Superior temporal gyrus (tissue), 1 donor: ENCODE measurements at regions not wholly inside any gene's neighbourhood (a gene's known extent, or its start where the extent isn't known, plus 50 kb on each side); places are given as distances from the start of the nearest gene placed in this dataset.

Experiments
- DNase-seq: peaks from one replicate; pipeline ENCODE4 v3.0.0-alpha.2; 2016; ENCODE audit errors: extremely low spot score

DNA sequence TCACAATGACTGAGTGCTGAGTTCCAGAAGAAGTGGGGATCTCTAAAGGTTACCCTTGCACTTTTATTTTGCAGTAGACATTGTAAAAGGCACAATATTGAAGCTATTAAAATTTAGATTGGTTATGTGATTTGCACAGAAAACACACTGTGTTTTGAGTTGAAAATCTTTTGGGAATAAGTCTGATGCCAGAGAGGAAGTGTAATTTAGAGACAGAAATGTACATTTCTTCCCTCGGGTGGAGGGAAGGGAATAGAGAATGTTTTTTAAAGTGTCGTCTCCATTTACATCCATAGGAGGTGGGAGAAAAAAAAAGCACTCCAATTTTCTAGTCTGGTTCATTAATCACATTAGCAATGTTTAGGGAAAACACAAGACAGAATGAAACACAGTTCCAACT, 465.8 kb downstream of the OLFM4 start:
- no peak for DNase-seq

DNA sequence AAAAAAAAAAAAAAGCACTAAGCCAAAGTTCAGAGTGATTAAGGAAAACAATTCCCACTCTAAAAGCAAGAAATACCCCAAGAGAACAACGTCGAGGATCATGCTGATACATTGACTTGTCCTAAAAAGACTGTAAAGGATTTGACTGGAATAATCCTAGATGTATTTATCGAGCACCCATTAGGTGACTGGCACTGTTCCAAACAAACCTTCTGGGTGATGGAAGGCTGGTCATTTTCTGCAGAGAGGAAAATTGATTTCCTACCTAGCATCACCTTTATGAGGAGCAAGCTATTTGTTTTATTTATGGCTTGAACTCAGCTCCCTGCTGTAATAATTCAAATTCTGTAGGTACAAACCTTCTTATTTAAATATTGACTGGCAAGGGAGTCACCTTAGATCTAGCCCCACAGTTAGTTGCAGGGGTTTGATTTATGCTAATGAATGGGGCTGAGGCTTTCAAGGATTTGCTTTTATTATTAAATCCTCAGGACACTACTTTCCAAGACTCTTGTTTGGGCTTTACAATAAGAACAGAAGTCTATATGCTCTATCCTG, 471.0 kb downstream of the OLFM4 start:
- no peak for DNase-seq

DNA sequence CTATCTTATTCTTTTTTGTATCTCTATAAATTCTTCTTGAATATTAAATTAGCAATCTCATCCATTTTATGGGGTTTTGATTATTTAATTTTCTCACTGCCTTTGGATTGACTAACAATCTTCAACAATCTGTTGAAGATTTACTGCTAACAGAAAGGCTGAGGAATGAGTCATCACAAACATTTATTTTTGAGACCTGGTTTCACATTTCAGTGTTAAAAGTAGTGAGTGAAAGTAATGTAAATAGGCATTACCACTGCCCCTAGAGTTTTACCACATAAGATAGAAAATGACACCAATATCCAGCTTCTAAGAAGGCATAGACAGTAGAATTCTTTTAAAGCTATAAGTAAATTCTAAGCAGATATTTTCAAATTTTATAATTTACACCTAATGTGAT, 472.8 kb downstream of the OLFM4 start:
- DNase-seq: no peak

DNA sequence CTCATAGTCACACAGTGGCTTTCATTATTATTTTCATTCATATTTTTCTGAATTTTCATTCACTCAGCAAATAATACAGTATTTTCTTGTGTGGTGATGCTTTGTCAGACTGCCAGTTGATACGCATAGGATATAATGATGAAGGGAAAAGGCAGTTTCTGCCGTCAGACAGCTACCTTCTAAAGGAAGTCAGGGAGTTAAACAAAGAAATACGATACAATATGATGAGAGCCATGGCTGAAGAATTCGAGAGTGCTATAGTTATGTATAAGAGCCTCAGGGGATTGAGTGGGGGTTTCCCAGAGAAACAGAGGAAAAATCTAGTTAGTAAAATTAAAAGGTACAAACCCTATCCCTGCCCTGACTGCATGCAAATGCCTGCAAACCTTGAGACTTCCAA, 479.1 kb downstream of the OLFM4 start:
- no peak for DNase-seq

- DNase-seq: no peak
Measured at GRCh38 chr13:53512635-53513034, 484.0 kb downstream of the OLFM4 start.

DNA sequence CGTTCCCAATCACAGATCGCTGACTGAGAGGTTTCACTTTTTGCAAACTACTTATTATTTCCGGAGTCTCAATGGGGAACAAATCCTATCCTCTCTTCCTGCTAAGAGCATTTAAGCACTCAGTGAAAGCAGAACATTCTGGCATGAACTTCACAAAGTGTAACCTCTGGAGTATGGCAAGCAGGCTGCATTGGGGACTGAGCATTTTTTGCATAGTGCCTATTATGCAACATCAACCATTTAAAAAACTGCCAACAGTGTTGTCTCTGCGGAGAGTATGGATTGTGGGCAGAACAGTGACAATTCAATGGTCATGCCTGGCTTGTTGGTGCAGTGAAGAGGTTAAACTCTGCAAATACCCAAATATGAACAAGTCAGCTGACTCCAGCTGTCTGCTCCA, 484.6 kb downstream of the OLFM4 start:
- no peak for DNase-seq

- no peak for DNase-seq
Measured at GRCh38 chr13:53520132-53520531, 491.5 kb downstream of the OLFM4 start.

- no peak for DNase-seq
Measured at GRCh38 chr13:53522034-53522433, 493.4 kb downstream of the OLFM4 start.

DNA sequence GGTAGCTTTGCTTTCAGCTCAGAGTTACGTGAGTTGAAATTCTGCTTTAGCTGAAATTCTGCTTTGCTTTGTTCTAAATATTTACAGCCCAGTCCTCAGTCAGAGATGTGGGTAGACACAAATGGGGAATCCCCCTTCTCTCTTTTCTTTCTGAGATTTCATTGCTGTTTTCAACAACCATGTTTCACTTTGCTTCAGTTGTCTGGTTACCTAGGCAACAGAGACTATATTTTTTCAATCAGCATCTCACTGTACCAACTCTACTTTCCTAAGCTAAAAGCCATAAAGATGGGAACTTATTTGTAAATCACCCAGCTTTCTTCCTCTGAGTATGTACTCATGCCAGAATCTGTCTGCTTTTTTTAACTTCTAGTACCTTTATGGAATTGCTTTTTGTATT, 509.0 kb downstream of the OLFM4 start:
- no peak for DNase-seq

DNA sequence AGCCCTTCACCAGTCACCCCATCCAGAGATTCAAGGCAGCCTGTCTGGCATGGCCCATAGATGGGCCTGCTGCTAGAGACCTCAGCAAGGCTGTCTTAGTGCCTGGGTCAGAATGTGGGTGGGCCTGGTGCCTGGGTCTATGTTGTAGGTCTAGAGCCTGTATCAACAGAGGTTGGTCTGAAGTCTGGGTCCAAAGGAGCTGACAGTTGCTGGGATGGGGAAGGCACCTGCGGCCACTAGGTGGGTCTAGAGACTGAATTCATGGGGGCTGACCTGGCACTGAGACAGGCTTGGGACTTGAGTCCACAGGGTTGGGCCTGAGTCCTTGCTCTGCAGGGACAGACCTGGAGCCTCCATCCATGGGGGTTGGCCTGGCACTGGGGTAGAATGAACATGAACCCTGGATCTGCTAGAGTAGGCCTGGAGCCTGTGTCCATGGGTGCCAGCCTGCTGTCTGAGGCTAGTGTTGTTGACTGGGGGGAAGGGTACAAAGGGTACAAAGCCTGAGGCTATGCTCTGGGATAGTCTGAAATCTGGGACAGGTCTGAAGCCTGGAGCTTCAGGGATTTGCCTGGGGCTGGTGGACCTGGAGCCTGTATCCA, 516.8 kb downstream of the OLFM4 start:
- no peak for DNase-seq

DNA sequence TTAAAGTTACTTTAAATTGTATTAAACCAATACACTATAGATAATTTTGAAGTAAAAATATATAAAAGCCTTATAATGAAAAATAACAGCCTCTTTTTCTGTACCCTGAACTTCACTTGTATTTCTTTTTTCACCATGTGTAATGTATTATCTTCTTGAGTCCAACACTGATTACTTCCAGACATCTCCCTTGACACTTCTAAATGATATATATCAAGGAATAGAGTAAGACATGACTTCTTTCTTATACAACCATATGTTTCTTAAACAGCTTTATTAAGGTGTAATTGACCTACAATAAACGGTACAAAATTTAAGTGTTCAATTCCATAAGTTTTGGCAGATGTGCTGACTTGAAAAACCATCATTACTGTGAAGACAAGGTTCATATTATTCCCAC, 531.9 kb downstream of the OLFM4 start:
- no peak for DNase-seq

DNA sequence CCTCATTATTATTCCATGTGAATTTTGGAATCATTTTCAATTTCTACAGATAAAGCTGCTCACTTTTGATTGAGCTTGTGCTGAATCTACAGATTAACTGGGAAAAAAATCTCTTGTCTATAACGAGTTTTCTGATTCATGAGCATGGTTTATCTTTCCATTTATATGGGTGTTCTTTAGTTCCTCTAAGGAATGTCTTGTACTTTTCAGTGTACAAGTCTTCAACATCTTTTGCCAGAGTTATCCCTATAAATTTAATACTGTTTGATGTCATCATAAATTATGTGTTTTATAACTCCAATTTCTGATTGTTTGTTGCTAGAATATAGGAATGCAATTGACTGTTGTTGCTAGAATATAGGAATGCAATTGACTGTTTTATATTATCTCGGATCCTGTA, 533.8 kb downstream of the OLFM4 start:
- DNase-seq: no peak

GRCh38 chr13:53568491-53568890, 539.9 kb downstream of the OLFM4 start:
- DNase-seq: no peak

- DNase-seq: peak; percentile 26
Measured at GRCh38 chr13:53569453-53569852, 540.8 kb downstream of the OLFM4 start.

DNA sequence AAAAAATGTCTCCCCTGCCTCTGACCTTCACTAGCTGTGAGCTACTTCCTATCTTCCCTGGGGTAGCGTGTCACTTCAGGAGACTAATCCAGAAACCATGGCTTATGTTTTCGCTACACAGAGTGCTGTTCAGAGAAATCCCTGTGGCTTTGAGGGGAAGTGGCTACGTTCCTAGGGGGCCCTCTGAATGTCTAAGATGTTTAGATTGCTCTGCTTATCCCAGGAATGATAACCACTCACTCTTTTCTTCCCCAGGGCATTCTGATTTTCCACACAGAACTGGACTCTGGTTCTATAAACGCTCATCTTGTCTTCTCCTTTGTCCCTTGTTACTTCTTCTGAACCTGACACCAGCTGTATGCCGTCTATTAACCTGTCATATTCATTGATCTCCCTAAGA, 572.5 kb downstream of the OLFM4 start:
- DNase-seq: no peak

DNA sequence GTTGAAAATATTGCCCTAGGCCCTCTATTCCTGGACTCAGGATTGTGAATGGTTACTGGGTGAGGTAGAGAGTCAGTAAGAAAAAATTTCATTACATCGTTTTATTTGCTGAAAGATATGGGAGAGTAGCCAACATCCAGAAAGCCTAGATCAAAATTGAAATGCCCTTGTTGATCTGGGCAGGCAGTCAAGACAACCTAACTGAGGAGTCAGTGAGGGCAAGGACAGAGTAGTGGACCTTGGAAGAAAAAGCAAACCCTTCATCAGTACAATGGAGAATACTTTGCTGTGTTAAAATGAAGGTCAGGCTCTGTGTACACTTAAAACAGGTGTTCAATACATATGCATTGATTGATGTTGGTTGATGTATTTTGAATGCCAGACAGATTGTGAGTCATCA, 576.7 kb downstream of the OLFM4 start:
- DNase-seq: no peak

- DNase-seq: no peak
Measured at GRCh38 chr13:53612200-53612599, 583.6 kb downstream of the OLFM4 start.

- peak; percentile 72 for DNase-seq
Measured at GRCh38 chr13:53622456-53622855, 593.8 kb downstream of the OLFM4 start.

- DNase-seq: no peak
Measured at GRCh38 chr13:53623146-53623545, 594.5 kb downstream of the OLFM4 start.

- no peak for DNase-seq
Measured at GRCh38 chr13:53631511-53631910, 602.9 kb downstream of the OLFM4 start.

DNA sequence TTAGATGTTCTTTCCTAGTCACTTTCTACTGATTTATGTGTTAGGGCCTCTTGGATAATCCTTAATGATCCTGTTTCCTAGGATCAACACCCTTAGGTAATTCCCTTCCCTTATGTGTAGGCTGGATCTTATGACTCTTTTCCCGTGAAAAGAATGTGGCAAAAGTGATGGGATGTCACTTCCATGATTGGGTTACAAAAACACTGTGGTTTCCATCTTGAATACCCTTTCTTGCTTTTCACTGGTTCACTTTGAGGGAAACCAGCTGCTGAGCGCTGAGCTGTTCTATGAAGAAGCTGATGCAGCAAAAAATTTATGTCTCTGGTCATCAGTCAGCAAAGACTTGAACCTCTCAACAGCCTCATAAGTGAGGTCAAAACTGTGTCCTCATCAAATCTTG, 609.4 kb downstream of the OLFM4 start:
- no peak for DNase-seq

GRCh38 chr13:53642306-53642705, 613.7 kb downstream of the OLFM4 start:
- DNase-seq: no peak

DNA sequence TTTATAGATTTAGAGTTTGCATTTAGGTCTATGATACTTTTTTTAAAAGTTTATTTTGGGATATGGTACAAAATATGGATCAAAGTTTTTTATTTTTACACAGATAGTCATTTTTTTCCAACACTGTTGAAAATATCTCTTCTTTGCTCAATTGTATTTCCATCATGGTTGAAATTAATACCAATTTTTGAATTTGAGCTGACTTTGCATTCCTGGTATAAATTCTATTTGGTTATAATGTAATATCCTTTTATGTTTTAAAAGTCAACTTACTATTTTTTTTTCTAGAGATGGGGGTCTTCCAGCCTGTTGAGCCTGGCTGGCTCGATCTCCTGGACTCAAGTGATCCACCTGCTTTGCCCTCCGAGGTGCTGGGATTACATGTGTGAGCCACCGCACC, 620.1 kb downstream of the OLFM4 start:
- DNase-seq: no peak

GRCh38 chr13:53672005-53672404, 643.4 kb downstream of the OLFM4 start:
- DNase-seq: no peak
